ENCODE measurements at regions not wholly inside any gene's neighbourhood (a gene's known extent, or its start where the extent isn't known, plus 50 kb on each side); places are given as distances from the start of the nearest gene placed in this dataset.

- Mint-ChIP-seq H3K36me3 (no peaks in the 10 kb centered on the region), H3K4me1 (no peaks in the 10 kb centered on the region), H3K4me3 (no peak overlapping the region), H3K27me3 (peaks cover 2 to 5% of the 10 kb centered on the region in 2 donors), H3K27ac (no peak overlapping the region), H3K9me3 (peaks cover 0 to 4% (median 0%) of the 10 kb centered on the region in 8 donors)
- intact Hi-C loops (cut with micrococcal nuclease) = no loop called here
- Histone ChIP-seq H3K36me3 (ENCODE audit: insufficient read depth, low read length) (no peaks in the 10 kb centered on the region), H3K9me3 (ENCODE audit: control insufficient read depth in 1 of 2, low read length in 2 of 2) (no peaks in the 10 kb centered on the region), H3K4me1 (ENCODE audit: insufficient read depth, low read length) (no peaks in the 10 kb centered on the region), H3K27me3 (ENCODE audit: insufficient read depth, low read length) (no peaks in the 10 kb centered on the region), H3K4me3 (ENCODE audit: low read length in 2 of 2) (no peak overlapping the region), H3K27ac (ENCODE audit: low read depth, low read length) (no peak overlapping the region)
- CTCF ChIA-PET (ENCODE audit: partially characterized antibody) = no interaction called here
- no peak for DNase-seq
- POLR2A ChIA-PET (ENCODE audit: partially characterized antibody) = no interaction called here
These were observed 123.8 kb upstream of the CXCL13 start for GRCh38 chr4:77481856-77482255.

GRCh38 chr4:77488882-77489281, 116.7 kb upstream of the CXCL13 start:
- Histone ChIP-seq H3K36me3 (ENCODE audit: insufficient read depth, low read length) (no peaks in the 10 kb centered on the region), H3K9me3 (ENCODE audit: control insufficient read depth in 1 of 2, low read length in 2 of 2) (no peaks in the 10 kb centered on the region), H3K27me3 (ENCODE audit: insufficient read depth, low read length) (no peaks in the 10 kb centered on the region), H3K4me1 (ENCODE audit: insufficient read depth, low read length) (no peaks in the 10 kb centered on the region), H3K27ac (ENCODE audit: low read depth, low read length) (no peak overlapping the region), H3K4me3 (ENCODE audit: low read length in 2 of 2) (no peak overlapping the region)
- DNase-seq = no peak
- ChIA-PET POLR2A (ENCODE audit: partially characterized antibody) (no interaction called here), CTCF (ENCODE audit: partially characterized antibody) (interaction anchor here (1.0 kb wide), 1 partner anchor 11 kb away, joined by 3 read pairs; no protein-coding TSS in a partner anchor)
- Mint-ChIP-seq H3K36me3 (no peaks in the 10 kb centered on the region), H3K27ac (no peak overlapping the region), H3K4me3 (no peak overlapping the region), H3K4me1 (no peaks in the 10 kb centered on the region), H3K27me3 (peaks cover 3 to 12% of the 10 kb centered on the region in 2 donors), H3K9me3 (no peaks in the 10 kb centered on the region)
- intact Hi-C loops (cut with micrococcal nuclease) = no loop called here

GRCh38 chr4:77493120-77493752, 112.4 kb upstream of the CXCL13 start:
- Histone ChIP-seq H3K27ac (ENCODE audit: low read depth, low read length) (no peak overlapping the region), H3K27me3 (ENCODE audit: insufficient read depth, low read length) (no peaks in the 10 kb centered on the region), H3K4me3 (ENCODE audit: low read length in 2 of 2) (no peak overlapping the region), H3K4me1 (ENCODE audit: insufficient read depth, low read length) (no peaks in the 10 kb centered on the region), H3K9me3 (ENCODE audit: control insufficient read depth in 1 of 2, low read length in 2 of 2) (no peaks in the 10 kb centered on the region), H3K36me3 (ENCODE audit: insufficient read depth, low read length) (no peaks in the 10 kb centered on the region)
- H3K4me3 Mint-ChIP-seq = no peak overlapping the region
- ChIA-PET CTCF (ENCODE audit: partially characterized antibody) (no interaction called here), POLR2A (ENCODE audit: partially characterized antibody) (no interaction called here)
- intact Hi-C loops (cut with micrococcal nuclease) = no loop called here
- DNase-seq = no peak
- peaks cover 0 to 2% (median 0%) of the 10 kb centered on the region in 8 donors for H3K9me3 Mint-ChIP-seq
- H3K27ac Mint-ChIP-seq = no peak overlapping the region
- H3K36me3 Mint-ChIP-seq = no peaks in the 10 kb centered on the region
- H3K27me3 Mint-ChIP-seq = peaks cover 3 to 10% of the 10 kb centered on the region in 2 donors
- H3K4me1 Mint-ChIP-seq = no peaks in the 10 kb centered on the region

GRCh38 chr4:77493829-77494551, 111.6 kb upstream of the CXCL13 start:
- no peak overlapping the region for H3K4me3 Mint-ChIP-seq
- peaks cover 3 to 10% of the 10 kb centered on the region in 2 donors for H3K27me3 Mint-ChIP-seq
- no peak overlapping the region for H3K27ac Mint-ChIP-seq
- no peaks in the 10 kb centered on the region for H3K4me1 ChIP-seq (ENCODE audit: insufficient read depth, low read length)
- no peaks in the 10 kb centered on the region for H3K27me3 ChIP-seq (ENCODE audit: insufficient read depth, low read length)
- no peaks in the 10 kb centered on the region for H3K9me3 ChIP-seq (ENCODE audit: control insufficient read depth in 1 of 2, low read length in 2 of 2)
- no peak overlapping the region for H3K27ac ChIP-seq (ENCODE audit: low read depth, low read length)
- H3K9me3 Mint-ChIP-seq = peaks cover 0 to 2% (median 0%) of the 10 kb centered on the region in 8 donors
- ChIA-PET POLR2A (ENCODE audit: partially characterized antibody) (no interaction called here), CTCF (ENCODE audit: partially characterized antibody) (no interaction called here)
- no peaks in the 10 kb centered on the region for H3K36me3 Mint-ChIP-seq
- H3K4me1 Mint-ChIP-seq = no peaks in the 10 kb centered on the region
- DNase-seq = no peak
- intact Hi-C loops (cut with micrococcal nuclease) = no loop called here
- no peaks in the 10 kb centered on the region for H3K36me3 ChIP-seq (ENCODE audit: insufficient read depth, low read length)
- H3K4me3 ChIP-seq (ENCODE audit: low read length in 2 of 2) = no peak overlapping the region

- Mint-ChIP-seq H3K27ac (no peak overlapping the region), H3K4me3 (no peak overlapping the region), H3K4me1 (no peaks in the 10 kb centered on the region), H3K27me3 (peaks cover 0 to 4% of the 10 kb centered on the region in 2 donors), H3K9me3 (peaks cover 0 to 2% (median 0%) of the 10 kb centered on the region in 8 donors), H3K36me3 (no peaks in the 10 kb centered on the region)
- no peaks in the 10 kb centered on the region for H3K4me1 ChIP-seq (ENCODE audit: insufficient read depth, low read length)
- CTCF ChIA-PET (ENCODE audit: partially characterized antibody) = no interaction called here
- no peak for DNase-seq
- no peaks in the 10 kb centered on the region for H3K36me3 ChIP-seq (ENCODE audit: insufficient read depth, low read length)
- no peaks in the 10 kb centered on the region for H3K9me3 ChIP-seq (ENCODE audit: control insufficient read depth in 1 of 2, low read length in 2 of 2)
- intact Hi-C loops (cut with micrococcal nuclease) = no loop called here
- POLR2A ChIA-PET (ENCODE audit: partially characterized antibody) = no interaction called here
- no peak overlapping the region for H3K4me3 ChIP-seq (ENCODE audit: low read length in 2 of 2)
- no peak overlapping the region for H3K27ac ChIP-seq (ENCODE audit: low read depth, low read length)
- no peaks in the 10 kb centered on the region for H3K27me3 ChIP-seq (ENCODE audit: insufficient read depth, low read length)
These were observed 109.2 kb upstream of the CXCL13 start for GRCh38 chr4:77496457-77496856.

GRCh38 chr4:77500801-77501200, 104.8 kb upstream of the CXCL13 start:
- no peaks in the 10 kb centered on the region for H3K36me3 Mint-ChIP-seq
- H3K4me1 ChIP-seq (ENCODE audit: insufficient read depth, low read length) = no peaks in the 10 kb centered on the region
- no peaks in the 10 kb centered on the region for H3K36me3 ChIP-seq (ENCODE audit: insufficient read depth, low read length)
- H3K4me3 Mint-ChIP-seq = no peak overlapping the region
- ChIA-PET CTCF (ENCODE audit: partially characterized antibody) (no interaction called here), POLR2A (ENCODE audit: partially characterized antibody) (interaction anchor here (0.5 kb wide), 1 partner anchor 1456 kb away, joined by 5 read pairs; no protein-coding TSS in a partner anchor)
- peaks cover 0 to 1% (median 0%) of the 10 kb centered on the region in 8 donors for H3K9me3 Mint-ChIP-seq
- H3K9me3 ChIP-seq (ENCODE audit: control insufficient read depth in 1 of 2, low read length in 2 of 2) = no peaks in the 10 kb centered on the region
- no peaks in the 10 kb centered on the region for H3K4me1 Mint-ChIP-seq
- DNase-seq = no peak
- no peak overlapping the region for H3K27ac Mint-ChIP-seq
- H3K27me3 Mint-ChIP-seq = peaks cover 0 to under 1% of the 10 kb centered on the region in 2 donors
- no peaks in the 10 kb centered on the region for H3K27me3 ChIP-seq (ENCODE audit: insufficient read depth, low read length)
- H3K4me3 ChIP-seq (ENCODE audit: low read length in 2 of 2) = no peak overlapping the region
- H3K27ac ChIP-seq (ENCODE audit: low read depth, low read length) = no peak overlapping the region
- intact Hi-C loops (cut with micrococcal nuclease) = no loop called here

GRCh38 chr4:77501240-77501639, 104.4 kb upstream of the CXCL13 start:
- no peak overlapping the region for H3K27ac Mint-ChIP-seq
- H3K27me3 Mint-ChIP-seq = no peaks in the 10 kb centered on the region
- no peaks in the 10 kb centered on the region for H3K36me3 Mint-ChIP-seq
- Histone ChIP-seq H3K27ac (ENCODE audit: low read depth, low read length) (no peak overlapping the region), H3K36me3 (ENCODE audit: insufficient read depth, low read length) (no peaks in the 10 kb centered on the region), H3K9me3 (ENCODE audit: control insufficient read depth in 1 of 2, low read length in 2 of 2) (no peaks in the 10 kb centered on the region), H3K4me3 (ENCODE audit: low read length in 2 of 2) (no peak overlapping the region), H3K4me1 (ENCODE audit: insufficient read depth, low read length) (no peaks in the 10 kb centered on the region), H3K27me3 (ENCODE audit: insufficient read depth, low read length) (no peaks in the 10 kb centered on the region)
- POLR2A ChIA-PET (ENCODE audit: partially characterized antibody) = interaction anchor here (0.5 kb wide), 1 partner anchor 1456 kb away, joined by 5 read pairs; no protein-coding TSS in a partner anchor
- intact Hi-C loops (cut with micrococcal nuclease) = no loop called here
- DNase-seq = no peak
- peaks cover 0 to 1% (median 0%) of the 10 kb centered on the region in 8 donors for H3K9me3 Mint-ChIP-seq
- CTCF ChIA-PET (ENCODE audit: partially characterized antibody) = no interaction called here
- no peak overlapping the region for H3K4me3 Mint-ChIP-seq
- H3K4me1 Mint-ChIP-seq = no peaks in the 10 kb centered on the region

All from CD4-positive, alpha-beta memory T cell (primary cell).